ENCODE measurements at regions not wholly inside any gene's neighbourhood (a gene's known extent, or its start where the extent isn't known, plus 50 kb on each side); places are given as distances from the start of the nearest gene placed in this dataset.
"Not testable (repeated sequence)": the region's sequence is repeated elsewhere in the genome, so short reads cannot be mapped to it uniquely, and the experiment has no call there.

GRCh38 chr3:4222574-4223175, 80.5 kb upstream of the SETMAR start:
- DNase-seq (ENCODE audit: low read depth) = no peak

DNA sequence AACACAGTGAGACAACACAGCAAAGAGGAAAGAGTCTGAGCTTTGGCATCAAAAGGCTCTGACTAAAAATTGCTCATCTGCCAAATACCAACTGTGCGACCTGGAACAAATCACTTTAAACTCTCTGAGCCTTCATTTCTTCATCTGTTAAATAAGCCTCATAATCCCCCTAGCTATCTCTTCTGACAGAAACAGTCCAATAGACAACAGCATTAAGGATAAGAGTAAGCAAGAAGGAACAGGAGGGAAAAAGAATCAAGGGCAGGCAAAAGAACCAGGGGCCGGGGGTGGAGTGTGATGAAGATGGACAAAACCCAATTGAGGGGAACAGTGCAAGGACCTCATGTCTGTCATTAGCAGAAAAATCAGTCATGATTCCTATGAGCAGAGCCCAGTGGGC, 79.4 kb upstream of the SETMAR start:
- DNase-seq (ENCODE audit: low read depth) = no peak

DNA sequence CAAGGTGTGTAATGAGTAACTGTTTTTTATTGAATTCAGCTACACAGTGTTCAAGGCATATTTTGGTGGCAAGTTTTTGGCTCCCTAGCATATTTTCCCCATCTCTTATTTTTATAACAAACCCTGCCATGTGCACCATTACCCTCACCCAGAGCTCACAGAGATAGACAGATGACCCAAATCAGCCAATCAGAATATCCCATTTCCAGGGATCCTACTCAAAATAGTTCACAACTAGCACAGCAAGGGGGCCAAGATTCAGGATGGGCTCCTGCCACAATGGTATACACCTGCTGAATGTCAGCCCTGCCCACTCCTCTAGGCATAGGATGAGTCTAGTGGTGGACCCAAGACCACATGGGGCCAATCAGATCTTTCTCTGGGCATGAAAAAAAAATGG, 78.8 kb upstream of the SETMAR start:
- no peak for DNase-seq (ENCODE audit: low read depth)

GRCh38 chr3:4225005-4225471, 78.1 kb upstream of the SETMAR start:
- DNase-seq (ENCODE audit: low read depth) = no peak

GRCh38 chr3:4228295-4228694, 74.9 kb upstream of the SETMAR start:
- DNase-seq (ENCODE audit: low read depth) = no peak

DNA sequence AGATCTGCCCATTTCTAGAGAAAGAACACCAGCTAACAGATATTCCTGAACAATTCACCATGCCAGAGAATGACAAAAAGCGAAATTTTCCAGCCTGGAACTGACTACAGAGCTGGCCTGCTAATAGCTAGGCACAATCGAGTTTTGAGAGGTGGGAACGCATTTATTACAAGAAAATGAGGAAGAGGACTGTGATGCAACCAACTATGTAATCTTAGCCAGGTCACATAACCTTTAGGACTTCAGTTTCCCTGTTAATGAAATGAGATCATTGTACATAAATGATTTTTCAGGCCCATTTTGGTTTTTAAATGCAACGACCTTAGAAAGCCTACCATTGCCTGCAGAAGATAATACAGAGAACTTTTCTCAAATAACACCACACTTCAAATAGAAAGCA, 72.1 kb upstream of the SETMAR start:
- no peak for DNase-seq (ENCODE audit: low read depth)

DNA sequence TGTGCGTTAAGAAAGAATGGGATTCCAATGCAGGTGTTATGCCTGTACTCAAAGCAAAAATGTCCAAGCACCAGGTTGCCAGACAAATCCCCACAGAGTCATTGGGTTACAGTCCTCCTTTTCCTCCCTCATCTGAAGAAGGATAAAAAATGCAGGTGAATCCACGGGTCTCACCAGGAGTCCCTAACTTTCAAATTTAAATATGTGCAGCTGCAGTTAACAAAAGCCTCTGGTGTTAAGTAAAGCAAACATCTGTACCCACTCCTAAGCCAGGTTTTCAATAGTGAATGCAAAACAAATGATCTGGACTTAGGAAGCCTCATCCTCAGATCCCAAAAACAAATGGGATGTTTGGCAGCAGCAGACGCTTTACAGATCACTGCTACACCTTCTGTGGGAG, 70.4 kb upstream of the SETMAR start:
- DNase-seq (ENCODE audit: low read depth) = no peak

DNA sequence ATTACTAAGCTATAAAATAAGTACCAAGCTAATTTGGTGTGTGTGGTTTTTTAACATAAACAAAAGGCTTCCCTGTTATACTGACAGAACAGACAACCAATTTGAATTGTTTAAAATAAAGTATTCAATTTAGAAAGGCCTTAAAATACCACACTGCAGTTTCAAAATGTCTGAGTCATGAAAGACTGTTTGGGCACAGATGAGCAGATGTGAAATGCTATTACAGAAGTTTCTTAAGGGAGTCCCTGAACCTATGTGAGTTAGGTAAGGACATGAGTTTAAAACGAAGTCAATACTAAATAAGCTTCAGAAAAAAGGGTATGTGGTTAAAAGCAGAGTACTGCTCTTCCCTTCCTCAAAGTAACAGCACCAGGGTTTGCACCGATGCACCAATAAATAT, 69.7 kb upstream of the SETMAR start:
- no peak for DNase-seq (ENCODE audit: low read depth)

- no peak for DNase-seq (ENCODE audit: low read depth)
Observed at GRCh38 chr3:4234889-4235288, 68.3 kb upstream of the SETMAR start.

DNA sequence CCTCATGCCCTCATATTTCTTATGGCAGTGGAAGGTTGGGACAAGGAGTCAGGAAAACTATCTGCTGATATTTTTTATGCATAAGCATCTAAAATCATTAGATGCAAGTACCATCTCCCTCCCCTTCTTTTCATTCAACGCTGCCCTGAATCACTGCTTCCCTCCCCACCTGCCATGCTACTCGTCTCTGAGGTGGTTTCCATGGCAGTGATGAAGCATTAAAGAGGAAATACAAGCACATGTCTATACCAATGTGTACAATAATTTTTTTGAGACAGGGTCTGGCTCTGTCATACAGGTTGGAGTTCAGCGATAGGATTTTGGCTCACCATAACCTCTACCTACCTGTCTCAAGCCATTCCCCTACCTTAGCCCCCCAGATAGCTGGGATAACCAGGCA, 67.5 kb upstream of the SETMAR start:
- DNase-seq (ENCODE audit: low read depth) = no peak

GRCh38 chr3:4241595-4242170, 61.5 kb upstream of the SETMAR start:
- DNase-seq (ENCODE audit: low read depth) = no peak

GRCh38 chr3:4245671-4246070, 57.5 kb upstream of the SETMAR start:
- no peak for DNase-seq (ENCODE audit: low read depth)

DNA sequence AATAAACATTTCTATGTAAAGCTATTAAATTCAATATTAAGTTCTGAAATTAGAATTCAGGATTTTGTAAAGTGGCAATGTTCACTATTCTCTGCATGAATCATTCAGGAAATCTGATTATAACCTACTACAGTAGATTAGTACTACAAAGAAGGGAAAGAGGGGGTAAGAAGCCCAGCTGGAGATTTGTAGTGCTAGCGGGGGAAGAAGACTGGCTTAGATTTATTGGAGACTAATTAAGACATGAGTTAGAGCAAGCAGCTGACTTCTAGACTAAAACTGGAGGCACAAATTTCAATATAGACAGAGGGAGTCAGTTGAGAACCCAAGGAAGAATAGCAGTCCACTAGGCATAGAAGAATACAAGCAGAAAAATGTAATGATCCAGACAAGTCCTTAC, 55.8 kb upstream of the SETMAR start:
- DNase-seq (ENCODE audit: low read depth) = no peak

DNA sequence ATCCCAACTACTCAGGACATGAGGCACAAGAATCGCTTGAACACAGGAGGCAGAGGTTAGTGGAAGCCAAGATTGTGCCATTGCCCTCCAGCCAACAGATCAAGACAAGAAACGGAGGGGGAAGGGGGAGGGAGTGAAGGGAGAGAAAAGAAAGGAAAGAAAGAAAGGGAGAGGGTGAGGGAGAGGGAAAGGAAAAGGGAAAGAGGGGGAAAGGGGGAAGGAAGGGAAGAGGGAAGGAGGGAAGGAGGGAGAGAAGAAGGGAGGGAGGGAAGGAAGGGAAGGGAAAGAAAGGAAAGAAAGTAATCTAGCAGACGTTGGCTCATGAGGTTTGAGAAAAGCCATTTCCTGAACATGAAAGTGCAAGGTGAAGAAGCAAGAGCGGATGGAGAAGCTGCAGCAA, 53.1 kb upstream of the SETMAR start:
- no peak for DNase-seq (ENCODE audit: low read depth)

GRCh38 chr3:4251412-4251811, 51.8 kb upstream of the SETMAR start:
- no peak for DNase-seq (ENCODE audit: low read depth)

DNA sequence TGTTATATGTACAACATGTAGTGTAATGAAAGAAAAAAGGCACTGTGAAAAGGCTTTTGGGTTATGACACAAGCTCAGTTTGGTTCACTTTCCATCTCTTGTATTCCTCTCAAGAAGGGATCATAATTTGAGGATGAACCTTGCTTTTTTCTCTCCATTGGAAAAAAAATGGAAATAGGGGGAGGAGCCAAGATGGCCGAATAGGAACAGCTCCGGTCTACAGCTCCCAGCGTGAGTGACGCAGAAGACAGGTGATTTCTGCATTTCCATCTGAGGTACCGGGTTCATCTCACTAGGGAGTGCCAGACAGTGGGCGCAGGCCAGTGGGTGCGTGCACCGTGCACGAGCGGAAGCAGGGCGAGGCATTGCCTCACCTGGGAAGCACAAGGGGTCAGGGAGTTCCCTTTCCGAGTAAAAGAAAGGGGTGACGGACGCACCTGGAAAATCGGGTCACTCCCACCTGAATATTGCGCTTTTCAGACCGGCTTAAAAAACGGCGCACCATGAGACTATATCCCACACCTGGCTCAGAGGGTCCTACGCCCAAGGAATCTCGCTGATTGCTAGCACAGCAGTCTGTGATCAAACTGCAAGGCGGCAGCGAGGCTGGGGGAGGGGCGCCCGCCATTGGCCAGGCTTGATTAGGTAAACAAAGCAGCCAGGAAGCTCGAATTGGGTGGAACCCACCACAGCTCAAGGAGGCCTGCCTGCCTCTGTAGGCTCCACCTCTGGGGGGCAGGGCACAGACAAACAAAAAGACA, 49.9 kb upstream of the SETMAR start:
- DNase-seq (ENCODE audit: low read depth) = not testable (repeated sequence)
